ENCODE measurements at regions not wholly inside any gene's neighbourhood (a gene's known extent, or its start where the extent isn't known, plus 50 kb on each side); places are given as distances from the start of the nearest gene placed in this dataset.
"Not testable (repeated sequence)": the region's sequence is repeated elsewhere in the genome, so short reads cannot be mapped to it uniquely, and the experiment has no call there.

DNA sequence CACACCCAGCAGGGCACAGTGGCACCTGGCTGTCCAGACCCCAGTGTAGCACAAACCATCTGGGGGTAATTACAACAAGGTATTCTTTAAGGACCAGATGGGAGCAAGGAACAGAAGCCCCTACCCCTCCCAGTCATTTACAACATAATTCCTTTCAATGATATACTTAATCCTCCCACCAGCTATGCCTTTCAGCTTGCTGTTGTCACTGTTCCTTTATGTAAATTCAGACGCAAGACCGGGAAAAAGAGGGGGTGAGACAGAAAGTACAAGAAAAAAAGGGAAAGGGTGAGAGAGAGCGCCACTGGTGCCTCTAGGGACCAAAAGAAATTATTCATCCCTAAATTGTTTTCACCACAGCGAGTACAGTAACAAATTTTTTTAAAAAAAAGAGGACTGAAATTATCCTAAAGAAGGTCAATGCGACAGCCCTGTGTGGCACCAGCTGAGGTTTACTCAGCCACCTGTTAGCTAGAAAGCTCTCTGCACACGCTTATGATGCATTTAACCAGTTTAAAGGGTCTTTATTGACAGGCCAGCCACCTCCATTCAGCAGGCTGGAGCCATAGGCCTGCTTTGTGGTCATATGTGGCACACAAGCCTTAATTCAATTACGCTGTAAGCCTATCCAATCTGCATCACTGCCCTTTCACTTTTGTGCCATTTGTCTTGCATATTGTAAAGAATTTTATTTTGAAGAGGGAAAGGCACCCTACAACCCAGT is 210.2 kb upstream of the ISL1 start:
- no peak for DNase-seq

DNA sequence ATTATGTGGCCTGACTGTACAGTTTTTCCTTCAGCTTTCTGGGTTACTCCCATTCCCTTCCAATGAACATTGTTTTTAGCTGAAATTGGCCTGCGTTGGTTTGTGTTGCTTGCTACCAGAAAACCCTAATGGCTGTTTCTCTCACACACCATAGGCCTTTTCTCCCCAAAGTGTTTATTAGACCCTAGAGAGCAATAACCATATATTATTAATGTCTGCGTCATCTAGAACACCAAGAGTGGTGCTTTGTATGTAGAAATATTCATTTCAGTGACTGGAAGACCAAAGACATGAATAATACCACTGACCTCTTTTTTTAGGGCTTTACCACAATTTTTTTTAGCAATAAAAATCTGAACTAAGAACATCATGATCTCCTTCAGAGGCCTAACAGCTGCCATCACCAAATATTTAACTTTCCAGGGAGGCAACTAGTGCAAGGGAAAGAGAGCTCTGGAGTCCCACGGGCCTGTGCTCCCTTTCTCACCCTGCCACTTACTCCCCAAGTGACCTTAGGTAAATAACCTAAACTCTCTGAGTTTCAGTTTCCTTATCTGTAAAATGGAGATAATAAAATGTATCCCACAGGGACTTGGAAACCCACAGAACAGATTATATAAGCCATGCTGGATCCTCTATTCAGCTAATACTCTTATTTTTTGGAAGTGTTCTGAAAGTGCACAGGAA is 201.9 kb upstream of the ISL1 start:
- DNase-seq, result no peak

DNA sequence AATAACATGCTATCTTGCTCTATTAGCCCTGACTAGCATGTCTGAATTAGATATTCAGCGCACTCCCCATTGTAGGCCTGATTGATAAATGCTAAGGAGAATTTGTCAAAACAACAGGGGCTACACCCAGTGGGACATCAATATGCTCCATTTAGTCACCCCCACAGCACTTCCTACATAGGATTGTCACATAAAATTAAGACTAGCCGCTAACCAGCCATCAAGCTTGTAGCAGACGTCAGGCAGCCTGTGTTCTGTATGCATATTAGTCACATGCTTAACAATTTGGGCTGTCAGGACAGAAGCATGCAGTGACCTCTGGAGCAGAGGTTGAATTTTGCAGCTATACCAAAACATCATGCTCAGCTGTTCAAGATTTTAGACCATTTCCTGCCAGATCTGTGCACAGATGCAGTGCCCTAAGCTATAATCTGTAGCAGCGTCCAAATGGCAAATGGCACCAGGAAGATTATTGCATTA is 197.4 kb upstream of the ISL1 start:
- no peak for DNase-seq

DNA sequence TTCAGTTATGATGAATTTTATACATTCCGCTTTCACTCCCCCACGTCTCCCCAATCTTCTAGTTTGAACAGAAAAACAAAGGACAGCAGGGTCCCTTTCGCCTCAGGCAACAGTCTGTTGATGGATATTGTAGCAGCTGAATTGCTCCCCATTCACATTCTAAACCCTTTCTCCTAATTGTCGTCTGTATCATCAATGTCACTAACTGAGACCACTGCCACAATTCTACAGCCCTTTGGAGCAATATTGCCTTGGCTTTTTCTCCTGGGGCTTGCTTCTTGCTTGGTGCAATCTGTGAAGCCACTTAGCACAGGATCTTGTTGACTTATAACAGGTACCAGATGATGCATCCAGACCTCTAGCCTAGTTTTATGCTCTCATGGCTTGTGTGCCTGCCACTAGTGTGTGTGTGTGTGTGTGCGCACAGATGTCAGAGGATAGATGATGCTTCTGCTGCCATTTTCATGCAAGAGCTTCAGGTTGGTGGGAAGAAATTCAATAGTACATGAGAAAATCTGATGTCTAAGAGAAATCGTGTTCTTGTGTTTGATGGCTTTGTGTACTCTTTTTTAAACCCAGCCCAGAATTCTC is 195.2 kb upstream of the ISL1 start:
- no peak for DNase-seq

DNA sequence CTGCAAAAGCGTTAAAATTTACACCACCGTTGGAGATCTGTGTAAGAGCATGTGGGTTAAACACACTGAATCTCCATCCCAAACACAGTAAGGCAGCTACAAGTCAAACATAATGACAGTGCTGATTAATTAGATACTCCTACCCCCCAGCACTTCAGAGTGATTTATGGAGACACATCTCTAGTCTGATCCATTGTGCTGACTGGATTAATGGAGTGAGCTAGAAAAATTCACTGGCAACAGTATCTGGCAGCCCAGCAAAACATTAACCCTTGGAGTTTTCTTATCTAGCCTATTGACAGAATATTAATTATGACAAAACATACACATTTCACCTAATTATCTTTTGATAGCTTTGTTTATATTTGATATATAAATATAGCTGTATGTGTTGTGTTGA is 188.6 kb upstream of the ISL1 start:
- DNase-seq, result no peak

DNA sequence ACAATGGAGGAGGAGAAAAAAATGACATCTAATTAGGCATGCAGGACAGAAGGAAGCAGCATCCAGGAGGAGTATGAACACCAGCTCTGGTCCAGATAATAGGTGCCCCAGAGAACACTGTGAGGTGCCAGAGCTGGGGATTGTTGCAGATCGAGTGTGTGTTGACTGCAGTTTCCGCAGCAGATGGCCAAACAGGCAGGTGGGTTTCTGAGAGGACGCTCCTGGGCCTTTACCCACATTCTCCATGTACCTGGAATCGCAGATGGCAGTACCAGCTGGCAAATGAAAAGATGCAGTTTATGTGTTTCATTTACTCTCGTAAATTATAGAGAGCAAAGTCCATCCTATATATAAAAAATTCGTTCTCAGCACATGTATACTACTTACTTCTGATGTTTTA is 182.2 kb upstream of the ISL1 start:
- peak in 3 of 14 donors; percentile 13 to 93 (median 40) for DNase-seq

DNA sequence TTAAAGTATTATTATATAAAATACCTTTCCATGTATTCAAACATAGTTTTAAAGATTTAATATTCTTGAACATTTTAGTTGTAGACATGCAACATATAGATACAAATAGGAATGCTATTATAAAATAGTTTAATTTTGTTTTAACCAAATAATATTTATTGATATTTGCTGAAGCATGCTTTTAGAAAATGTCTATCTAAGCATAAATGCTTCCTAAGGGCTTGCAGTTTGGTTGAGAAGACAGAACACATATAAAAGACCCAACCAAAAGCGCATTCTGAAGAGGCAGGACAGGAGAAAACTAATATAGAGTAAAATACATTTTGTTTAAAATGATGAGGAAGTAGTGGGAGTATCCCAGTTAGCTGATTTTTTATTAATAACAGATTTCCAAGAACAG is 181.5 kb upstream of the ISL1 start:
- DNase-seq, result no peak

DNA sequence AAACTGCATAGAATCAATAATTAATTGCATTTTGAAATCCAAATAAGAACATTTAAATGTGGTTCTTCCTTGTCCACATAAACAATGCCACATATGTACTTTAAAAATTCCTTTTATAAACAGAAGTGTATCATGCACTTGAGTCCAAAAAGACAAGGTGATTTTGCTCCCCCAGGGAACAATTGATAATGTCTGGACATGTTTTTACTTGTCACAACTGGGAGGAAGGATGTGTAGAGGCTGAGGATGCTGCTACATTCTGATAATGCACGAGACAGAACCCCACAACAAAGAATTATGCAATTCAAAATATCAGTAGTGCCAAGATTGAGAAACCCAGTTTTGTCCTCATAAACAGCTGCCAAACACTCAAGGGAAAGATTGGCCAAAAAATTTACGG is 181.1 kb upstream of the ISL1 start:
- DNase-seq, result no peak

DNA sequence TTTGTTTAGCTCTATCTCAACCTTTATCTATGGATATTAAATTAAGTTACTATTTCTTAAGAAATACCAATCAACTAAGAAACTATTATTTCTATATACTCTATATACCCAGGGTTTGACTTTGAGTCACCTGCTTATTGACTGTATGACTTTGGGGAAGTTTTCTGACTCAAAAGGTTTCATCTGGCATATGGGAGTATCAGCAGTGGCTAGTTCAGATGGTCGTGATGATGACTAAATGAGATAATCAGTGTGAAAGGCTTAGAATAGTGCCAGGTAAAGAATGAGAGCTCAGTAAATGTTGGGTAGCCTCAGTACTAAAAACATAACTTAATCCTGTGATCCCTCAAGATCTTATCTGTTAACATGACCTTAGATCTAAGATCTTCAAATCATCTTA is 179.7 kb upstream of the ISL1 start:
- no peak for DNase-seq

DNA sequence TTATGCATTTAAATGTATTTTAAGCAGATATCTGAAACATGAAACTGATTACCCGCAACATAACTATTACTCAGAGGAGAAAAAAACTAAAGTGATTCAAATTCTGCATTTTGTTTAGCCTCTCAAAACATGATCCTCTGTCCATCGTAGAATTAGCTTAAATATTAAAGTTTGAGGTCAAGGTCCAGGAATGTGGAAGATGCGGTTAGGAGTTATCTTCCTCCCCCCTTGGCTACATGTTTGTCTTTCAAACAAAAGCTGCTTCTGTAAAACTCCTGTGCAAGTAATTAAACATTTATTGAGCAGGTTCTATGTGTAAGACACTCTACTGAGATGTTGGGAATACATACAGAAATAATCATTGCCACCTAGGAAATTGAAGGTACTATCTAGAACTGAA is 175.0 kb upstream of the ISL1 start:
- no peak for DNase-seq

DNA sequence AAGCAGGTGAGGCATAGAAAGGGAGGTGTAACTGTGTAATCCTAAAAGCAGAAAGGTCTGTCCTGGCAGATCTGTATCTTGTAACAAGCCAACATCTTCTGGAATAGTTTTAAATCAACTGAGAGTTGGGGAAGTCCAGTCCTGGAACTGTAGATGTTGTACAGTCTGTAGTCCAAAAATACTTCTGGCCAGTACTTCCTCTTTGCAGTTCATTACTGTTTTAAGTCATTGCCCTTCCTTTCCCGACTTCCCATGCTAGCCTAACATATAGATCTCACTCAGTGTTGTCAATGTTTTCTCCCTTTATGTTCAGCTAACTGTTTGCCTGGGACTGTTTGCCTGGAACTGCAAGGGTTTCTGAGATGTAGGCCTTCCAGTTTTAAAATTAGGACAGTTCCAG is 168.5 kb upstream of the ISL1 start:
- peak in 1 of 14 donors; percentile 0 for DNase-seq

DNA sequence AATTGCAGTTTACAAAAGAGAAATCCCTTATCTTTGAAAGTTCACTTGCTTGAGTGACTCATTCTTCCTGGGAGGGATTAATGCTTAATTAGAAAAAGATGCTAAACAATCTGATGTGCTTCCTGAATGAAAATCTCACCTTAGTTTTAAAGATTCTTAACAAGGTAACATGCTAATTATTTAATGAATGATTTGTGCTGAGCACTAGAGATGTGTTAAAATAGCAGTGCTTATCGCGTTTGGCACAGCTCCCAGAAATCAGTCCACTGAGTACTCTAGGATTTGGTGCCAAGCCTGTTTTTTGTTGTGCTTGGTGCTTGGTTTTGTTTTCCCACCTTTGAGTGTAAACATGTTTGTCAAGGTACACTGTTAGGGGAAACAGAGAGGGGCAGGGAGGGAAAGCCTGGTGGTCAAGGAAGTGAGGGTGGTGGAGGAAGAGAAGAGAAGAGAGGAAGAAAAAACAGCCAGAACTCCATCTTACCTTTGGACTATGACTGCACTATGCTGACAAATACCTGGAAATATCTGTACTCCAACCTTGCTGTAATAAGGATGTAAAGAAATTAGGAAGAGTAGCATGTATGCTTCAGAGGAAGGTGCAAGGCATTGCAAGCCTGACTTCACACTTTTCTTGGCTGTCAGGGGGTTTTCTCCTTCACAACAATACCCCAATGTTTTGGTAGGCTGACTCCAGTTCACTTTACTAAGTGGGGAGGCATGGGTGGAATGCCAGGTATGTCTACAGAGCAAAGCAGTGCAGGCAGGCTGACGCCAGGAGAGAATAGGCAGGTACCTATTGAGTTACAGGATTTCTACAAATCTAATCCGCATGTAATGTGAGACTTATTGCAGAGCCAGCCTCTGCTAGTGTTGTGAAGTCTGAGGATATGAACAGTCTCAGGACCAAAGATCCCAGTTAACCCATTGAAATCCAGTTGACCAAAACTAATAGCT is 157.2 kb upstream of the ISL1 start:
- DNase-seq, result no peak

DNA sequence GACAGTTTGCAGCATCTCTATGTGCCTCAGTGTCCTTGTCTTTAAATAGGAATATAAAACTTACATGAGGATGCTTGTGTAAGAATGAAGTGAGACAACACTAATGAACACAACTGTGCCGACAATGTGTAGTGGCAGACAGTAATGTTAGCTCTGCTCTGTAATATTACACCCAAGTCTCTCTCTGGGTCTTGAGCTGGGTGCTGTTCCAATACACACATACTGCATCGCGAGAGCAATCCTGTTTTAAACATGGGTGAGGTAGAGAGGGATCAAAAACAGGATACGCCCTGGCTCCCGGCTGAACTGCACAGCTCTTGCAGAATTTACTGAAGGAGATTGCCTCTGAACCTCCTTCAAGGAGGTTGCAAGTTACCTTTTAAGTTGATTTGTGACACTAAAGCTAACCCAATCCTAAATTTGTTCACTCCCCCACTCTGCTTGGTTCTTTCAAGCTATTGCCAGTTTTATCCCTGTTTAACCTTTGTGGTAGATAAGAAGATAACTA is 155.2 kb upstream of the ISL1 start:
- DNase-seq, result no peak

DNA sequence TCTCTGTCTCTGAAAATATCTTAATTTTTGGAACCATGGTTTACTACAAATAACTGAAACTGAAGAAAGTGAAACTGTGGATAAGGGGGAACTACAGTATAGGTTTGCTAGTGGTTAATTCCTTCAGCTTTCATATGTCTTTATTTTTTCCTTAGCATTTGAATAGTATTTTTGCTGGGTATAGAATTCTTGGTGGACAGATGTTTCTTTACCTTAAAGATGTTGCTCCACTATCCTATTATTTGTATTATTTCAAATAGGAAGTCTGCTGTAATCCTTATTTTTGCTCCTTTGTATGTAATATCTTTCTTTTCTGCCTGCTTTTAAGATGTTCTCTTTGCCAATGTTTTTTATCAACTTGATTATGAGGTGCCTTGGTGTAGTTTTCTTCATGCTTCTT is 152.9 kb upstream of the ISL1 start:
- DNase-seq, result no peak

DNA sequence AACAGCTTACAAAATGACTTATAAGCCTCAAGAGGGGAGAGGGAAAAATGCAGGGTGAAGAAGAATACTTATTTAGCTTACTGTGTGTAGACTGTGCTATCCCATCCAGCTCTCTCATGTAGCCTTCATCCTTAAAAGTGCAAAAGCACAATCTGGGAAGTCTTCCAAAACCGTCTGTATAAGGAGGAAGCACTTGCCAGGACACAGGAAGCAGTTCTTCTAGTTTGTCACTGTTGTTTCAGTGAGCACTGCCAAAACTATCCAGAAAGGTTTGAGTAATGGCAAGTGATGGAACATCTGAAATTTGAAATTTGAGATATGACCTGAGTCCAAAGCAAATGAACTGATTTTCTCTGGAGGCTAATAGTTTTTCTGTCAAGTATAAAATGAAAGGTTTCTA is 140.8 kb upstream of the ISL1 start:
- DNase-seq, result no peak

DNA sequence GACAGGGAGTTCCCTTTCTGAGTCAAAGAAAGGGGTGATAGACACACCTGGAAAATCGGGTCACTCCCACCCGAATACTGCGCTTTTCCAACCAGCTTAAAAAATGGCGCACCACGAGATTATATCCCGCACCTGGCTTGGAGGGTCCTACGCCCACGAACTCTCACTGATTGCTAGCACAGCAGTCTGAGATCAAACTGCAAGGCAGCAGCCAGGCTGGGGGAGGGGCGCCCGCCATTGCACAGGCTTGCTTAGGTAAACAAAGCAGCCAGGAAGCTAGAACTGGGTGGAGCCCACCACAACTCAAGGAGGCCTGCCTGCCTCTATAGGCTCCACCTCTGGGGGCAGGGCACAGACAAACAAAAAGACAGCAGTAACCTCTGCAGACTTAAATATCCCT is 132.3 kb upstream of the ISL1 start:
- DNase-seq, result not testable (repeated sequence)

DNA sequence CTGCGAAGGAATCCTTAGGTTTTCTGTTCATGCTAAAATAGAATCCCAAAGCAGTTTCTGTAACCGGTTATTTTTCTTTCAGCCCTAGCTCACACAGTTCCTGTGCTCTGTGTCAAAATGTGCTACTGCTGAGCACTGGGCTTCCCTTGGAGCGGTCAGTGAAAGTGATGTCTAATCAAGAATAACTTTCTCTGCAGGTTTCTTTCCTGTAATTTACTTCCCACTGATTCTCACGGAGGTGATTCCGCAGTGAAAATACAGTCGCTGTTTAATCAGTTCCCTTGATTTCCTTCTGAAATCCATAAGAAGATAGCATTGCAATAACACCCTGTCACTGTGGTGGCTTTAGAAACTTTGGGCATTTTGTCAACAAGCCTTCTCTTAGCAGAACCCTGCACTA is 112.0 kb upstream of the ISL1 start:
- no peak for DNase-seq

DNA sequence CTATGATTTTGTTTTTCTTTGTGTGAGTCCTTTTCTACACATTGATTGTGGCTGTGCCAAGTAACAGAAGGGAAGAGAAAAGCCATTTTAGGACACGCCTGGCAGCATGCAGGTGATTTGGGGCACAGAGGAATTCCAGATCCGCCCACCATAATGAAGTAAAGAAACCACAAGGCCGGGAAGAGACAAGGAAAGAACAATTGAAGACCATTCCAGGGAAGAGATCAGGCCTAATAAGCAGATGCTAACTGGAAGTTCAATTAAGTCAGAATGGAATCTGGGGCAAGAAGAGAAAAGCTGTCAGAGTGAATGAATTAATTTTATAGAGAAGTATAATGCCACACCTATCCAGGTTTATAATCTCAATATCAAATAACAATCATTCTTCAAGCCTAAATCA is 110.2 kb upstream of the ISL1 start:
- no peak for DNase-seq

DNA sequence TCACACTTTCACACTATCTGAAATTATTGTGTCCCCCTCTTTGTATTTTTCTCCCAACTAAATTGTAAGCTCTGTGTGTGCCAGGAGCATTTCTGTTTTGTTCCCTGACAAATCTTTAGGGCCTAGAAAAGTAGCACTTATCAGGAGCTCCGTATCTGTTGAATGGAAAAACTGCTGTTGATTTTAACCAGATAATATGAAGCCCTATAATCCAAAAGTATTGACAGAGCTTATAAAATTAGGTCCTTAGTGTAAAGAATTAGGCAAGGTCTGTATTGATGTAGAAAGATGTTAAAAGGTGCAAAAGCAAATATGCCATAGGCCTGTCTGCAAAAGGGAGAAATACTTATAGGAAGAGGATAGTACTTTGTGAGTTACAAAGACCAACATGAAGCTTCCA is 109.4 kb upstream of the ISL1 start:
- no peak for DNase-seq

DNA sequence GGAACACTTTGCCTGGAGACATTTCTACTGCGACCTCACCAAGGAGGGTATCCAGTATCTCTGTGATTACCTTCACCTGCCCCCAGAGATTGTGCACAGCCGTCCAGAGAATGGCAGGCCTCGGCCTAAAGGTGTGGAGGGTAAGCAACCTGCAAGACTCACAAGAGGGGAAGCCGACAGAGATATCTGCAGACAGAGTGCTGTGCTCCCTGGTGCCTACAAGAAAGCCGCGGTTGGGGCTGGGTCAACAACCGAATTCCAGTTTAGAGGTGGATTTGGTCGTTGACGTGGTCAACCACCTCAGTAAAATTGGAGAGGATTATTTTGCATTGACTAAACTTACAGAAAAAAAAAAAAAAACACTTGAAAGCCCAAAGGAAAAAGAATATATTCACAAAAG is 107.8 kb upstream of the ISL1 start:
- DNase-seq, result no peak

DNA sequence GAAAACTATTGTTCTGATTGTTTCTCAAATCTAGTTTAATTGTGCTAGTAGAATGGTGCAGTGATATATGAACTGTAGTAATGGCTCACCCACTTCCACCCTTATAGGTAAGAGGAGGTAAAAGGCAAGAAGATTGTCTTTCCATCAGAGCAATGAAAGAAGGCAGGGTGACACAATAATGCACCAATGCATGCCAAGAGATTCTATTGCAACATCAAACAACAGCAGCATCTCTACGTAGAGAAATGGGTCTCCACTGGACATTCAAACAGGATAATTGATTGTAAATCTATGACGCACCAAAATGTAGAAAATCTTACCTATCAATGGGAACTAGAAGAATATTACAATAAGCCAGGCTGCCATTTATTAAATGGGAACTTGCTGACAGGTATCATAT is 107.0 kb upstream of the ISL1 start:
- no peak for DNase-seq

DNA sequence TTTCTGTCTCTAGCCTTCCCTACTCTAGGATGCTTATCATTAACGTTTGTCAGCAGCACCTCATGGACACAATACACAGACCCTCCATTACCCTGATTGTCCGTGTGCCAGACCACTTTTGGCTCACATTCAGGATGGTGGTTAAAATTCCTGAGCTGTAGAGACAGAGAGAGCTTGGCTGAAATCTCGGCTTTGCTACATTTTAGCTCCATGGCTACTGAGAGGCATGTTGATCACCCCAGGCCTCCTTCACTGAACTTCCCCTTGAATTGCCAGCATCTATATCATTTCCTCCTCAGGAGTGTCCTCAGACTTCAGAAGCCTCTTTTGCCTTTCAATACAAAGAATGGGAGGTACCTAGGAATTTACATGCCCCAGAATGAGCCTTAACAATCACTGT is 104.7 kb upstream of the ISL1 start:
- DNase-seq, result no peak
